GM21447 (cell line): ENCODE measurements at regions not wholly inside any gene's neighbourhood (a gene's known extent, or its start where the extent isn't known, plus 50 kb on each side); places are given as distances from the start of the nearest gene placed in this dataset.
"Not testable (repeated sequence)": the region's sequence is repeated elsewhere in the genome, so short reads cannot be mapped to it uniquely, and the experiment has no call there.

Experiments used
- ATAC-seq: cut with Tn5 transposase; IDR thresholded peaks from one replicate; pipeline ENCODE4 v1.9.1; 2021; ENCODE audit not compliant: unreplicated experiment

- ATAC-seq = no peak
Measured at GRCh38 chr12:13404111-13404628, 207.6 kb downstream of the EMP1 start.

DNA sequence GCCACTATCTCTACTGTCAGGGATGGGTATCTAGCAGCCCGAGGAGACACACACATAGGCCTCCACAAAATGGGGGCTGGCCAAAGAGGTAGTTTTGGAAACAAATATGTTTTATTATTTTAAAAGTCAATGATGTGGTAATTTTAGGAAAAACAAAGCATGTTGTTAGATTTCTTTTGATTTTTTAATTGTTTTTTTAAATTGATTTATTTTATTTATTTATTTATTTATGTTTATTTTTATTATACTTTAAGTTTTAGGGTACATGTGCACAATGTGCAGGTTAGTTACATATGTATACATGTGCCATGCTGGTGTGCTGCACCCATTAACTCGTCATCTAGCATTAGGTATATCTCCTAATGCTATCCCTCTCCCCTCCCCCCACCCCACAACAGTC is 194.8 kb downstream of the EMP1 start:
- not testable (repeated sequence) for ATAC-seq

DNA sequence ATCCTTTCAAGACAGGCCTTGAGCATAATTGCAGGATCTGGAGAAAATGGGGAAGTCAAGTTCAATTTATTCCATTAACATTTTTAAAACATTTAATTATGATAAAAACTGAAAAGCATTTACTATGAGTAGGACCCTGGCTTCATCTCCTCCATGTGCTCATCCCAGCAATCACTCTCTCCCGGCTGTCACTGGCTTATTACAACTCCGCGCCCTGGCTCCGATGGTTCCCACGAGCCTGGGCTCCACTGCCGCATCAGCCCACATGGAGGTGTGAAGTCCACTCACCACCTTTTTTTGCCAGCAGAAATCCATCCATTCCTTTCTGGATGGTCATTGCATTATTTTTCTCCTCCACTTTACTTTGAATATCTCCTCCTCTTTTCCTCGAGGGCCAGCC is 194.4 kb downstream of the EMP1 start:
- ATAC-seq = no peak

GRCh38 chr12:13390381-13390861 is 193.9 kb downstream of the EMP1 start:
- no peak for ATAC-seq

DNA sequence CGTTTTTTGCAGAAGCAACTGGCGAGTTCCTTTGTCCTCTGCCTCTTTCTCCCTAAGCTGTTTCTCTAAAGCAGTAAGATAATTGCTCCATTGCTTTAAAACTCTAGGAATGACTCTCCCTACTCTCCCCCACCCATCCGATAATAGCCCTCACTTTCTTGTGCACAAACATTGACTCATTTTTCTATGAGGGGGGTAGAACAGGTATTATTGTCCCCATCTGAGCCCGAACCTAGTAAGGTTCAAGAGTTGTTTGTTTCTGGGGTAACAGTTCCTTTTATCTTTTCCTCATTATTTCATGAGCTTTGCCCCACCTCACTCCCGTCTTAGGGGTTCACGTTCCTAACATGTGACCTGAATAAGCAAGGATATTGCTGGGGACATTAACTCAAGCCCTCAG is 190.6 kb downstream of the EMP1 start:
- ATAC-seq = no peak

DNA sequence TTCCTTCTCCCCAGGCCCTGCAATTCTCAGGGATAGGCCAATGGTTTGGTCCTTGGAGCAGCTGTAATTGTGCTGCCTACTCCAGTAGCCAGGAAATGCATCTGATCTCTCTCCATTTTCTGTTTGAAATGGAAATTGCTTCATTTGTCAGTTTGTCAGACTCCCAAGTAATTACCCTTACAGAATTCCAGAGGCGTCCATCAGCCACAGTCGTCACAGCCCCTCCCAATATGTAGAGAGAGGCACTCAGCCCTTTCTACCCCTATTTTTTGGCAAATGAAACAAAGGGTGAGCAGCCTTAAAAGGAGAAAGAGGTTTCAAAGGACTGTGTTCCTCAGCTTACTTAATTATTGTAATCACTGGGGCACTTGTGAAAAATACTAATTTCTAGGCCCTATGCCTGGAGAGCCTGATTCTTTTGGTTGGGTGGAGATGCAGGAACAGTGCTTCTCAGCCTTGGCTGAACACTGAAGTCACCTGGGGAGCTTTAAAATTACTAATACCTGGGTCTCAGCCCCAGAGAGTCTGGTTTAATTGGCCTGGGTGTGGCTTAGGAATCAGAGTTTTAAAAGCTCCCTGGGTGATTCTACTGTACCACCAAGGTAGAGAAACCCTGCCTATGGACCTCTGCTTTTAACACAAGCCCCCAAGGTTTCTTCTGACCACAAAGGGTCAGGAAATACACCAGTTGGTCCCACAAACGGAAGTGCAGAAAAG is 190.0 kb downstream of the EMP1 start:
- no peak for ATAC-seq

- no peak for ATAC-seq
Measured at GRCh38 chr12:13383379-13383778, 186.9 kb downstream of the EMP1 start.

DNA sequence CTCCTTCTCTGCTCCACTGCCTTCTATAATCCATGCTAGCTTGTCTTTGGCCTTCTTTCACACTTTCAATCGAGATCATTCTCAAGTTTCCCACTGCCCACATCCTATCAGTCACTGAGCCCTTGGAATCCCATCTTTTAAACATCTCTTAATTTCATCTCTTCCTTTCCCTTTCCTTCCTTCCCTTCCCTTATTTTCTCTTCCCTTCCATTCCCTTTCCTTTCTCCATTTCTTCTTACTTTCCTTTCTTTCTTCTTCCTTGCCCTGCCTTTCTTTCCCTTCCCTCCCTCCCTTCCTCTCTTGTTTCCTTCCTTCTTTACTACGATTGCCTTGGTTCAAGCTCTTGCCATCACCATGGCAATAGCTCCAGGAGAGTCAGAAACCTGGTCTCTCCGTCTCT is 183.8 kb downstream of the EMP1 start:
- ATAC-seq = no peak

DNA sequence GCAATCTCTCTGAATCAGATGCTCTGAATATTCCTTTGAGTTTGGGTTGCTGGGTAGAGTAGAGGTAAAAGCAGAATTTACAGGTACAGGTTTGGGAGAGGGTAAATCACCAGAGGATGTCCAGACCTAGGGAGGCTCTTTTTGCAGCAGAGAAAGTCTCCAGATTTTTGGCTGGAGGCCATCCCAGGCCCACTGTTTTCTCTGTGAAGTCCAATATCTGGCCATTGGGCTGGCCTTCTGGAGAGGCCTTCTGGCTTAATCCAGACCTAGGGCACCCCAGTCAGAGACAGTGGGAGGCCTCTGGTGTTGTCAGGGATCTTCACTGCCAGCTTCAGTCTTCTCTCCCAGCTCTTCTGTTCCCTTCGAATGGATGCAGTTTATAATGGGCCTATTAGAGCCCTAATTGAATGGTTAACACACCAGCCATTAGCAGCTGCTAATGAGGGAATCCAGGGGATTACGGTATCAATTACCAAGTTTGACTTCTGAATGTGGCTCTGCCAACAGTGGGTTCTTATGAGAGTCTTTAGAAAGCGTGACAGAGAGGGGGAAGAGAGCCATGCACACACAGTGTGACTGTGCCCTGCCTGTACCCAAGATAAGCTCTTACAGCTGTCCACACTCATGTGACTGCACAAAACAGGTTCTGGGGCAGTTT is 183.1 kb downstream of the EMP1 start:
- no peak for ATAC-seq

GRCh38 chr12:13377698-13378097 is 181.2 kb downstream of the EMP1 start:
- ATAC-seq = no peak

- ATAC-seq = no peak
Measured at GRCh38 chr12:13376610-13377373, 180.3 kb downstream of the EMP1 start.

DNA sequence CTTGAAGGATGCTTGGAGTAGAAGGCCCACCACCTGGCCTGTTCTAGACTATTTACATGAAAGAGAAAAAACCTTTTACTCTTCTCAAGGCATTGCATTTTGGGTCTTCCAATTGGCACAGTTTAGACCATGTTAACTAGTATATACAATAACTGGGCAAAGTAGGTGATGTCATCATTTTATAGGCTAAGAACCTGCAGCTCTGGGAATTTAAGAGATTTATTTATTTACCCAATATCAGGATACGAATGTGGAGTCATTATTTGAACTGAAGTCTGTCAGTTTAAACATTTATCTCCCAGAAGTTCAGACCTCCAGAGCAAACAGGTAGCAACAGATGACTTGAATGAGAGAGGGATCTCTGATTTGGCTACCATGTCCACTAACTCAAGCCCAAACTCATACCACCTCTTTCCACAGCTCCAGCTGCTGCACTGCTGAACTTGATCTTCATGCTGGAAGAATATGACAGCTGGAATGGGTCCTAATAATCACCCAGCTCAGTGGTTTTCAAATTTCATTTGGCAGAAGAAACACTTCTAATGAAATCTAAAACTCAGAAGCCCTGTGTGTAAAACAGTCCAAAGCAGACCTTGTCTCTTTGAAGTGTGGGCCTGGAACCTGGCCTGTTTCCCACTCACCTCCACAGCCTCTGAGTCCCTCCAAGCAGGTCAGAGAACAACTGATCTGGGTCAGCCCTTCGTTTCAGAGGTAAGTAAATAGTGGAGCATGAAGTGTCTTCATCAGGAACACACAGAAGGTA is 179.2 kb downstream of the EMP1 start:
- no peak for ATAC-seq

GRCh38 chr12:13374793-13375192 is 178.3 kb downstream of the EMP1 start:
- ATAC-seq = no peak

DNA sequence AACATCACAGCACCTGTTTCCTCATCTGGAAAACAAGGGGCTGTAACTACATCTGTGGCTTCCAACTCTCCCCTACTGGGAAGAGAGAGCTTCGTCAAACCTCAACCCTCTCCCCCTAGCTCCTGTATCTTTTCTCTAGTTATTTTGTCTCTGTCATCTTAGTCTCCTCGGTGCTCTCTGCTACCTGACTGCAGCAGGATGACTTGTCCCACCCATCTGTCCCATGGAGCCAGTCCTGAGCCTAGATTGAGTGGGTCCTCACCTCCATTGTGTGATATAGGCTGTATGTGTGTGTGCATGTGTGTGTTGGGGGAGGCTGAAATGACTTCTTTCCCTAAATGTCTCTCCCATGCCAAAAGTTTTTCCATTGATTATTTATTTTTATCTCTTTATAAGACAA is 177.3 kb downstream of the EMP1 start:
- ATAC-seq = no peak

DNA sequence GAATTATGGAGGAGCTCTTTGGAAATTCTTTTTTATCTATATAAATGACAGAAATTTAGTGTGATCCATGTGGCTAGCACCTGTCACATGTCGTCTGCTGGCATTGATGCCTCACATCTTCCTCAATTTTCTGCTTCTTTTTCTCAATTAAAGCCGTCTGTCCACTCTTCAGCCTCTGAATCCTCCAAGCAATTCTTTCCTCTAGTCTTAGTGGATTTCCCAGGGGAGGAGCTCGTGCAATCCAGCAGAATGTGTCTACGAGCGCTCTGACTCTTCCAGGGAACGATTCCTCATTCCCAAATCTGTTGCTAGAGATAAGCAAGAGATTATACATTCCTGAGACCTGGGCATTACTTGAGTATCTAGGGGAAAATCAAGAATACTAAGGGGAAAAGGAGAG is 176.6 kb downstream of the EMP1 start:
- no peak for ATAC-seq

GRCh38 chr12:13372386-13372785 is 175.9 kb downstream of the EMP1 start:
- no peak for ATAC-seq

DNA sequence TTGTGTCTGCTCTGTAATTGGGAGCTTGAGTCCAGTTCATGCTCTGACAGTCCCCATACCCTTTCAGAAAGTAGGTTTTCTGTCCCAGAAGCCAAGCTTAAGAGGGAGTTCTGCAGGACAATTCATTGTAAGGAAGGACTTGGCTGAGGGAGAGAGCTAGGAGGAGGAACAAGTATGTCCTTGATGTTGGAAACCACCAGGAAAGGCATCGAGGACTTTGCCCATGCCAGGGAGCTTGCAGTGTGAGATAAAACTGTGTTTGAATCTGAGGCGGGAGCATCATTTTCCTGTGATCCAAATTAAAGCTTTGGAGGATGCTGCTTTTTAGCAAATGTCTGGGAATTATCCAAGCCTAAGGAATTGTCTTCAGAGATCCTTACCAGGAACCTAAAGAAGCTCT is 175.3 kb downstream of the EMP1 start:
- no peak for ATAC-seq

- no peak for ATAC-seq
Measured at GRCh38 chr12:13371367-13371766, 174.8 kb downstream of the EMP1 start.

DNA sequence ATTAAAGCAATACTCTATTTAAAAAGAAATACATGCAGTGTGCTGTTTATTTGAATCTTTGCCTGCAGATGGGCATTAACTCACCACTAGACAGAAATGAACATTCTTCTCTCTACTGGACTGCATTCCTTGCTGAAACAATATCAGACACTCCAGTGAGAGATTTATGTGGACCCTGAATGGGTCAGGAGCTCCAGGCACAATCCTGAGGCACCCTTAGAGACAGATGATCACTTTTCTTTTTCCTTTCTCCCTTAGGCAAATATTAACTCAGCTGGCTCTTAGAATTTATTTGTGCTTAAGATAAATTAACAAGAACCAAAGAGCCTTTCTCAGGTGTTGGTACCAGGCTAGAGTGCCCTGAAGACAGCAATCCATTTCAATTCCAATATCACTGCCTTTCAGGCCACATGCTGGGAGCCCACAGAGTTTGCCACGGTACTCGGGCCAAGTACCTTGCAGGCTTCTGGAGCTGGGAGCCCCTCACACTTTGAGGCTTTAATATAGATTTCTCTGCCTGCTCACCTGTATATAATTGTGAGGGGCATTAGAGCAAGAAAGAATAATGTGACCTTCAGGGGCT is 173.0 kb downstream of the EMP1 start:
- ATAC-seq = no peak

DNA sequence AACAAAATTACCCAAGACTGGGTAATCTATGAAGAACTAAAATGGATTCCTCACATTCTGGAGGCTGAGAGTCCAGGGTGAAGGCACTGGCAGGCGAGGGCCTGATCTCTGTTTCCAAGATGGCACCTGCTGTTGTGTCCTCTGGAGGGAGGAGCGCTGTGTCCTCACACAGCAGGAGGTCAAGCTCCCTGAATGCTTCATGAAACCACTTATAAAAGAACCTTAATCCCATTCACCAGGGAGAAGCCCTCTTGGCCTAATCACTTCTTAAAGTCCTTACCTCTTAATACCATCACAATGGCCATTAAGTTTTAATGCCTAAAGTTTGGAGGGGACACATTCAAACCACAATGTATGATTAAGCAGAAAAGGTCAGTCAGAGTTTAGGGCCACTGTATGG is 172.4 kb downstream of the EMP1 start:
- no peak for ATAC-seq

- ATAC-seq = no peak
Measured at GRCh38 chr12:13368431-13368830, 171.9 kb downstream of the EMP1 start.
